OCI-M1 (cell line): ENCODE measurements at regions not wholly inside any gene's neighbourhood (a gene's known extent, or its start where the extent isn't known, plus 50 kb on each side); places are given as distances from the start of the nearest gene placed in this dataset.

Experiments
- DNase-seq: peaks from one replicate; lab custom pipeline; 2025; lab: John Stamatoyannopoulos, UW

GRCh38 chr5:175765858-175766257, 105.5 kb upstream of the CPLX2 start:
- no peak for DNase-seq

- no peak for DNase-seq
Observed at GRCh38 chr5:175766963-175767362, 104.4 kb upstream of the CPLX2 start.

- no peak for DNase-seq
Observed at GRCh38 chr5:175772747-175773533, 98.4 kb upstream of the CPLX2 start.

DNA sequence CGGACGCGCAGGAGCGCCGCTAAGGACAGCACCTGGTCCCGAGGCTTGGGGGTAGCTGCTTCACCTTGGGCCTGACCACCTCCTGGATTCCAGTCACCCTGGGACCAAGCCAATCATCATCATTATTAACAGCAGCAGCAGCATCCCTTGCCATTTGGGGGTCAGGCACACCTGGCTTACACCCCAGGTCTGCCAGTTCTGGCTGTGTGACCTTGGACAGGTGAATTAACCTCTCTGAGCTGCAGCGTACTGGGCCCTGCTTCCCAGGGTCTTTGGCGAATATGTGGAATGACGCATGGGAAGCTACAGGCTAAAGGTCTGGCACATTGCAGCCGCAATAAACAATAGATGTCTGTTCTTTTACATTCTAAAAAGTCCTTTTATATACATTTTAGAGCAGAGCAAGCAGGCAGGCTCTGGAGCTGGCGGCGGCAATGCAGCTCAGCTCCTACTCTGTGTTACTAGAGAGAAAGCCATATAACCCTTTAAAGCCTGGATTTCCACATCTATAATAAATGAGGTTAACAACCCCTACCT, 97.8 kb upstream of the CPLX2 start:
- no peak for DNase-seq

- no peak for DNase-seq
Observed at GRCh38 chr5:175775416-175775815, 96.0 kb upstream of the CPLX2 start.

DNA sequence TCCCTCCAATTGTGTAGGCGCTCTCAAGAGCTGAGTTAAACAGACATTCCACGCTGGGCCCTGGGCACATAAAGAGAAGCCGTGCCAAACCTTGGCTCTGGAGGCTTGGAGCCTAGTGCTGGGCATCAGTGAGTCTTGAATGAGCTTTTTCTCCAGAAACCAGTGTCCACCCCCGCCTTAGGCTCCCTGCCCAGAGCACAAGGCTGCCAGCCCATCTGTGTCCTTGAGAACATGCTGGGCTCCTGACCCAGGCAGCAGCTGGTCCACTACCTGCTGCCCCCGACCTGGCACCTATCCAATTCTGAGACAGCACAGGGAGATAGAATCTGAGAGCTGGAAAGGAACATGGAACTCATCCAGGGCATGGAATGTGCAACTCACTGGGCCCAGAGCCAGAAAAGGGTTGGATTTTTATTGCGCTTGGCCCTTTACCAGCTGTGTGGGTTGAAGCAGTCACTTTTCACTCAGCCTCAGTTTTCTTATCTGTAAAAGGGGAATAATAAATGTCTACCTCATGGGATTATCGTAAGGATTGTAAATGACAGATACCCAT, 92.4 kb upstream of the CPLX2 start:
- no peak for DNase-seq

DNA sequence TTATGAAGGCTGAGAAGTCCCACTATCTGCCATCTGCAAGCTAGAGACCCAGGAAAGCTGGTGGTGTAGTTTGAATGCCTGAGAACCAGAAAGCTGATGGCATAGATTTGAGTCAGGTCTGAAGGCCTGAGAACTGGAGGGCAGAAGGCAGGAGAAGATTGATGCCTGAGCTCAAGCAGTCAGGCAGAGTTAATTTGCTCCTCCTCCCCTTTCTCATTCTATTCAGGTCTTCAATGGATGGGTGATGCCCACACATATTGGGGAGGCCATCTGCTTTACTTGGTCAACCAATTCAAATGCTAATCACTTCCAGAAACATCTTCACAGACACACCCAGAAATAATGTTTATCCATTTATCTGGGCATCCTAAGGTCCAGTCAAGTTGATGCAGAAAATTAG, 87.6 kb upstream of the CPLX2 start:
- no peak for DNase-seq

DNA sequence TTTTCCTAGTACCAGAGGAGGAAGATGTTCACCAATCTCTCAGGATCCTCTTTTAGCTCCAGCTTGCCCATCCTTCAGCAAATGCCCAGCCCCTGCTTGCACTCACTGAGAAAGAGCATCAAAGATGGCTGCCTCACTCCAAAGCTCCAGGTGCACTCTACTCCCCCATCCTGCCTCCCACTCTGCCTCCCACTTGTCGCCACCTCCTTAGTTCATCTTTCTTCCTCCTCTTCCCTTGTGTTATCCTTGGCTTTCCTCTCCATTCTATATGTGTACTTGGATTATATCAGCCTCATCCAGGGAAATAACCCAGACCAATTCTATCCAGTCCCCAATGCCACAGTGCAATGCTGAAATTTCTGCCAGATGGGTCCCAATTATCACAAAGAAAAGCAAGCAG, 87.1 kb upstream of the CPLX2 start:
- DNase-seq: no peak

- no peak for DNase-seq
Observed at GRCh38 chr5:175785681-175786080, 85.7 kb upstream of the CPLX2 start.

DNA sequence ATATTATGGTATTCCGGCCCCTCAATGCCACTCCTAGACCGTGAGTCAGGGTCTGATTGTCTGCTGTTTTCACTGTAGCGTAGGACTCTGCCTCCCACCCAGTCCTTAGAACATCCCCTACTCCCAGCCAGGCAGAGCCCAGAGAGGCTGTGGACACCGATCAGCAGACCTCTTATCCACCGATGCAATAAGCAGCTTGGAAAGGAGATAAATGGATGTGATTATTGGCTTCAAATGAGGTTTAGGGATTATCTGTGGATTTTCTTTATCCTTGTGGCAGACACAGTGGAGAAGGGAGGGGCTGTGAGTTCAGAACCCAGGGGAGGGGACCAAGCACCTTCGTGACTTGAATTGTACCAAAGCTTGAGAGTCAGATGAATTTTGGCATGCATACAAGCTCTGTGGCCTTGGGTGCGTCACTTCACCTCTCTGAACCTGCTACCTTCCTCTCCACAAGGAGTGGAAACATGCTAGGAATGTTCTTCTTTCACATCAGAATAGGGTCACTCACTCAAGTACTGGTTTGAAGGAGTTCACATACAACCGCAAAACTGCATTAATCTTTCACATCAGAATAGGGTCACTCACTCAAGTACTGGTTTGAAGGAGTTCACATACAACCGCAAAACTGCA, 83.1 kb upstream of the CPLX2 start:
- DNase-seq: no peak

DNA sequence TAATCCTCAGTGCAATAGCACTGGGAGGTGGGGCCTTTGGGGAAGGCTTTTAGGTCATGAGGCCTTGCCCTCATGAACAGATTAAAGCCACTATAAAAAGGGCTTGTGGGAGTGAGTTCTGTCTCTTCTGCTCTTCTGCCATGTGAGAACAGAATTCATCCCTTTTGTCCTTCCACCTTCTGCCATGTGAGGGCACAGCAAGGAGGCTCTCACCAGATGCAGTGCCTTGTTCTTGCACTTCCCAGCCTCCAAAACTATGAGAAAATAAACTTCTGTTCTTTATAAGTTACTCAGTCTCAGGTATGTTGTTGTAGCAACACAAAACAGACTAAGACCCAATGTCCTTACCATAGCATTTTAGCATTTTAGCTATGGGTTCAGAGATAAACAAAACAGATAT, 81.7 kb upstream of the CPLX2 start:
- DNase-seq: no peak

- DNase-seq: no peak
Observed at GRCh38 chr5:175790796-175791195, 80.6 kb upstream of the CPLX2 start.

DNA sequence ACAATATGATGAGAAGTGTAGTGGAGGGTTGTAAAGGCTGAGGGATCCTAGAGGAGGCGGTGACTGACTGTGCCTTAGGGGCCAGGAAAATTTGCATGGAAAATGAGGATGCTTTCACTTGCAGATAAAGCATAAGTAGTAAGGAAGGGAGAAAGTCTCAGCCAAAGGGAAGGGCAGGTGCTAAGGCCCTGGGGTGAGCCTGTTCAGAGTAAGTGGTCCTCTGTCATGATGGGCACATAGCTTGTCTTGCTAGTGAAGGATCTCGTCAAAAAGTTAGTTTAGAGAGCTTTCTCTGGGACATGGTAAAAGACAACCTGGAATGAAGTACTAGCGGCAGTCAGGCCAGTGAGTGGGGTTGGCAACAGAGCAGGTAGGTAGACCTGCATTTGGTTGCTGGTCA, 75.4 kb upstream of the CPLX2 start:
- no peak for DNase-seq

GRCh38 chr5:175796536-175797499, 74.6 kb upstream of the CPLX2 start:
- DNase-seq: peak; percentile 71

GRCh38 chr5:175797521-175798038, 73.8 kb upstream of the CPLX2 start:
- no peak for DNase-seq

GRCh38 chr5:175798626-175799025, 72.8 kb upstream of the CPLX2 start:
- no peak for DNase-seq

- DNase-seq: peak; percentile 91
Observed at GRCh38 chr5:175800656-175801081, 70.7 kb upstream of the CPLX2 start.

DNA sequence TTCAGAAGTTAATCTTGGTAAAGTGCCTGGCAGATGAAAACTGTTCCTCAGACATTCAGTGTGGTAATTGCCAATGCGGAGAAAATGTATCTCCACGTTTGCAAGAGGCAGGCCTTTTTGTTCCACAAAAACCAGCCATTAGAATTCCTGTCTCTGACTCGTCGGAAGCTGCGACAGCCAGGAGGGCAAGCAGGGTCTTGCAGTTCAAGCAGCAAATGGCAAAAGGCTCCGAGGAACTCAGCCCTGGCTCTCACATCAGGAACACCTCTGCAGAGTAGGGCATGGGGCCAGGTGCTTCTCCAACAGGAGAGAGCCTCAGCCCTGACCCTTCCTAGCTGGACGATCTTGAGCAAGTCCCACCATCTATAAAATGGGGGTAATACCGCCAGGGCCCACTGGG, 69.0 kb upstream of the CPLX2 start:
- DNase-seq: no peak

DNA sequence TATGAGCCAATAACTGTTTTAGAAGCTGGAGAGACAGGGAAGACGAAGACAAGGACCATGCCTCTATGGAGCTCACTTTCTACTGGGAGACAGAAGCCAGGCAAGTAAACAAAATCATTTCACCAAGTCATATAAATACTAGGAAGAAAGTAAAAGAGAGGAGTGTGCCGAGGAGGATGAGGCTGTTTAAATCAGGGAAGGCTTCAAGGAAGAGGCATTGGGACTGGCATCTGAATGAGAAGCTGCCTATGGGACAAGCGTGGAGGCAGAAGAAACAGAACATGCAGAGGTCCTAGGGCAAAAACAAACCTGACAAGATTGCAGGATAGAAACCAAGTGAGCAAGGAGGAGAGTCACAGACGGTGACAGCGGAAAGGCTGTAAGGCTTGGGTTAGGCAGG, 68.1 kb upstream of the CPLX2 start:
- DNase-seq: no peak

- no peak for DNase-seq
Observed at GRCh38 chr5:175803736-175804454, 67.5 kb upstream of the CPLX2 start.
